ENCODE measurements at regions not wholly inside any gene's neighbourhood (a gene's known extent, or its start where the extent isn't known, plus 50 kb on each side); places are given as distances from the start of the nearest gene placed in this dataset. TPM values are rescaled to one million over a fixed set of nuclear protein-coding genes. Genes with fewer than 3 reads are reported as not detected.

GRCh38 chr12:104814944-104815343 is 143.1 kb downstream of the SLC41A2 start:
- DNase-seq (ENCODE audit: low read depth in 1 of 2, low spot score in 2 of 2), result no peak
- ChIA-PET POLR2A (ENCODE audit: partially characterized antibody) (interaction anchor here (0.7 kb wide), 1 partner anchor 25 kb away, joined by 3 read pairs; no protein-coding TSS in a partner anchor), CTCF (ENCODE audit: partially characterized antibody) (interaction anchor here (1.1 to 2.1 kb wide), 4 partner anchors 13 to 433 kb away, joined by 3 to 12 read pairs (median 6); no protein-coding TSS in a partner anchor)
- Histone ChIP-seq H3K27ac (ENCODE audit: low read depth, low read length) (no peak overlapping the region), H3K36me3 (ENCODE audit: control insufficient read depth in 2 of 4, insufficient read depth in 4 of 4, low read length in 3 of 4) (no peaks in the 10 kb centered on the region), H3K4me2 (ENCODE audit: insufficient read depth in 1 of 2, low read depth in 2 of 2, low read length in 2 of 2) (no peak overlapping the region), H2BK5ac (ENCODE audit: low read depth, low read length) (no peak overlapping the region), H3K4me3 (ENCODE audit: extremely low read depth in 1 of 4, insufficient read depth in 2 of 4, low read depth in 3 of 4, low read length in 4 of 4) (no peak overlapping the region), H4K20me1 (replicated peaks in 1 of 2; ENCODE audit: control insufficient read depth in 1 of 2, insufficient read depth in 2 of 2, low read length in 2 of 2) (no peaks in the 10 kb centered on the region), H3K4ac (replicated peaks; ENCODE audit: insufficient read length, low read depth, low read length) (no peak overlapping the region), H3K23me2 (ENCODE audit: low read depth, low read length) (no peaks in the 10 kb centered on the region), H3K4me1 (replicated peaks in 1 of 4; ENCODE audit: control insufficient read depth in 3 of 4, insufficient read depth in 4 of 4, low read length in 3 of 4) (no peaks in the 10 kb centered on the region), H3K27me3 (replicated peaks in 1 of 4; ENCODE audit: control insufficient read depth in 3 of 4, extremely low read depth in 1 of 4, insufficient read depth in 3 of 4, low read length in 3 of 4) (no peaks in the 10 kb centered on the region), H2AFZ (ENCODE audit: low read length) (no peak overlapping the region), H2BK20ac (ENCODE audit: low read length) (no peak overlapping the region), H2AK5ac (ENCODE audit: low read depth, low read length) (no peak overlapping the region), H4K8ac (ENCODE audit: extremely low read depth, insufficient read depth, low read length) (no peak overlapping the region), H3K14ac (ENCODE audit: insufficient read length) (no peak overlapping the region), H3K9me3 (ENCODE audit: insufficient read depth in 2 of 2, low read depth in 1 of 2, low read length in 1 of 2) (no peaks in the 10 kb centered on the region), H4K5ac (ENCODE audit: insufficient read length, low read depth, low read length) (no peak overlapping the region), H3K56ac (replicated peaks; ENCODE audit: insufficient read length, low read depth, low read length) (no peak overlapping the region), H3K23ac (ENCODE audit: insufficient read length) (no peak overlapping the region), H3K18ac (ENCODE audit: extremely low read depth, low read length) (no peak overlapping the region), H2BK120ac (replicated peaks; ENCODE audit: low read depth, low read length) (no peak overlapping the region), H2BK12ac (ENCODE audit: low read depth, low read length) (no peak overlapping the region), H3K9ac (replicated peaks in 1 of 4; ENCODE audit: extremely low read depth in 1 of 4, low read depth in 3 of 4, low read length in 3 of 4) (no peak overlapping the region), H4K91ac (replicated peaks; ENCODE audit: insufficient read length, low read length) (no peak overlapping the region), H3K79me1 (ENCODE audit: low read depth, low read length) (no peaks in the 10 kb centered on the region), H3K79me2 (ENCODE audit: control insufficient read depth in 1 of 2, insufficient read depth in 2 of 2, low read length in 2 of 2) (no peaks in the 10 kb centered on the region), H2BK15ac (ENCODE audit: low read length) (no peak overlapping the region)
- WGBS, 2 experiments (ENCODE audit: extremely low coverage in 1 of 2, insufficient coverage in 1 of 2, insufficient read length in 1 of 2, insufficient replicate concordance in 2 of 2, low coverage in 1 of 2, low lambda C conversion rate in 2 of 2, missing lambda C conversion rate in 1 of 2), result 92% methylated on average over 3 of the region's 3 CpGs; no CpG with 5 or more reads in 1 of the 2 experiments
- FAIRE-seq, result no peak
- TF ChIP-seq MAFK (IDR thresholded peaks at IDR 0.05; ENCODE audit: low read depth, low read length), result peak; percentile 41; the same call in 1 of the 2 replicates
- TF ChIP-seq PHF8 (conservative IDR thresholded peaks at IDR 0.05; ENCODE audit: low read depth, low read length), result no peak

Small RNA genes lying in the stretch of these regions (small RNA-seq; reads per million reads assigned to genes)
- gene RF00019 (ENCODE audit: insufficient read depth), result not detected

Data from H1 (cell line).